22Rv1 (cell line): ENCODE measurements at regions not wholly inside any gene's neighbourhood (a gene's known extent, or its start where the extent isn't known, plus 50 kb on each side); places are given as distances from the start of the nearest gene placed in this dataset.

Experiments
- H3K27ac ChIP-seq: fragments of 450-650 bp; 2 replicates; pipeline ENCODE4 v1.5.1; 2017
- CTCF ChIP-seq: fragments of 450-650 bp; IDR thresholded peaks from 2 replicates; pipeline ENCODE4 v1.5.1; 2017; ENCODE audit warnings: mild to moderate bottlenecking
- ZFX ChIP-seq: fragments of 450-650 bp; IDR thresholded peaks from 2 replicates; pipeline ENCODE4 v1.6.1; 2017; ENCODE audit warnings: antibody characterized with exemption, borderline replicate concordance

GRCh38 chr9:87054999-87055686 lies 107.8 kb upstream of the GAS1 start:
- TF ChIP-seq ZFX (no peak), CTCF (no peak)
- no peak overlapping the region for H3K27ac ChIP-seq

- no peak overlapping the region for H3K27ac ChIP-seq
- TF ChIP-seq ZFX = no peak
- no peak for TF ChIP-seq CTCF
These were observed 112.5 kb upstream of the GAS1 start for GRCh38 chr9:87059772-87060171.

- TF ChIP-seq ZFX (no peak), CTCF (no peak)
- H3K27ac ChIP-seq = no peak overlapping the region
These were observed 115.4 kb upstream of the GAS1 start for GRCh38 chr9:87062746-87063145.

GRCh38 chr9:87063246-87063645 lies 115.9 kb upstream of the GAS1 start:
- no peak overlapping the region for H3K27ac ChIP-seq
- TF ChIP-seq CTCF (no peak), ZFX (no peak)

- TF ChIP-seq ZFX (no peak), CTCF (no peak)
- no peak overlapping the region for H3K27ac ChIP-seq
These were observed 116.6 kb upstream of the GAS1 start for GRCh38 chr9:87063871-87064270.

GRCh38 chr9:87064311-87064710 lies 117.0 kb upstream of the GAS1 start:
- TF ChIP-seq ZFX = no peak
- TF ChIP-seq CTCF = no peak
- no peak overlapping the region for H3K27ac ChIP-seq

GRCh38 chr9:87065981-87066380 lies 118.7 kb upstream of the GAS1 start:
- TF ChIP-seq CTCF = no peak
- no peak for TF ChIP-seq ZFX

More at GRCh38 chr9:87065981-87066380, 118.7 kb upstream of the GAS1 start:
- H3K27ac ChIP-seq = no peak overlapping the region
